BE2C (cell line): ENCODE measurements at regions not wholly inside any gene's neighbourhood (a gene's known extent, or its start where the extent isn't known, plus 50 kb on each side); places are given as distances from the start of the nearest gene placed in this dataset.

ENCODE experiments used
- DNase-seq: peaks from one replicate; pipeline ENCODE4 v3.0.0-alpha.2; 2020
- H3K27me3 ChIP-seq: fragments of 250-450 bp; sonication (Bioruptor Pico); 2 replicates; pipeline ENCODE4 v1.5.1; 2020; ENCODE audit warnings: mild to moderate bottlenecking
- H3K36me3 ChIP-seq: fragments of 250-450 bp; sonication (Bioruptor Pico); 2 replicates; pipeline ENCODE4 v1.5.1; 2020; ENCODE audit warnings: mild to moderate bottlenecking
- H3K4me1 ChIP-seq: fragments of 250-450 bp; sonication (Bioruptor Pico); 2 replicates; pipeline ENCODE4 v1.5.1; 2020
- H3K4me3 ChIP-seq: 2 replicates; pipeline ENCODE4 v1.5.1; 2011; ENCODE audit warnings: low read depth, low read length
- H3K9me3 ChIP-seq: fragments of 250-450 bp; sonication (Bioruptor Pico); 2 replicates; pipeline ENCODE4 v1.5.1; 2020
- TF ChIP-seq, protein P1 (sequence below): IDR thresholded peaks from 2 replicates; pipeline ENCODE4 v1.5.1; 2012; ENCODE audit warnings: mild to moderate bottlenecking, low read depth, low read length

DNA sequence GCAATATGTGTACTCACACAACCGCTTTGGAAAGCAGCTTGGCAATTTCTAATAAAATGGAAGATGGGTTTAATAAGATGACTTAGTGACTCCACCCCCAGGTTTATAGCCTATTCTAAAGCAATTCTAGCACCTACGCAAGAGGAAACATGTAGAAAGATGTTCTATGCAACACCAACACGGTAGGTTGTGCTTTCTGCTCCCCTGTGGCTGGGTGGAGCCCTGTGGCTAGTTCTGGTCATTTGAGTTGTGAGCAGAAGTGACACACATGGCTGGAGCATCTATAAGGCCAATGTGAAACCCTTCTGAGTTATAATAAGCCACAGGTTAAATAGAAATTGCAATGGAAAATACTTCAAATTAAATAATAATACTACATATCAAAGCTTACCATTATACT lies 310.7 kb downstream of the CD83 start:
- H3K4me3 ChIP-seq, result no peak overlapping the region
- H3K36me3 ChIP-seq, result no peaks in the 10 kb centered on the region
- DNase-seq, result no peak
- no peaks in the 10 kb centered on the region for H3K9me3 ChIP-seq
- H3K27me3 ChIP-seq, result no peaks in the 10 kb centered on the region
- H3K4me1 ChIP-seq, result no peaks in the 10 kb centered on the region
- TF ChIP-seq, protein P1, sequence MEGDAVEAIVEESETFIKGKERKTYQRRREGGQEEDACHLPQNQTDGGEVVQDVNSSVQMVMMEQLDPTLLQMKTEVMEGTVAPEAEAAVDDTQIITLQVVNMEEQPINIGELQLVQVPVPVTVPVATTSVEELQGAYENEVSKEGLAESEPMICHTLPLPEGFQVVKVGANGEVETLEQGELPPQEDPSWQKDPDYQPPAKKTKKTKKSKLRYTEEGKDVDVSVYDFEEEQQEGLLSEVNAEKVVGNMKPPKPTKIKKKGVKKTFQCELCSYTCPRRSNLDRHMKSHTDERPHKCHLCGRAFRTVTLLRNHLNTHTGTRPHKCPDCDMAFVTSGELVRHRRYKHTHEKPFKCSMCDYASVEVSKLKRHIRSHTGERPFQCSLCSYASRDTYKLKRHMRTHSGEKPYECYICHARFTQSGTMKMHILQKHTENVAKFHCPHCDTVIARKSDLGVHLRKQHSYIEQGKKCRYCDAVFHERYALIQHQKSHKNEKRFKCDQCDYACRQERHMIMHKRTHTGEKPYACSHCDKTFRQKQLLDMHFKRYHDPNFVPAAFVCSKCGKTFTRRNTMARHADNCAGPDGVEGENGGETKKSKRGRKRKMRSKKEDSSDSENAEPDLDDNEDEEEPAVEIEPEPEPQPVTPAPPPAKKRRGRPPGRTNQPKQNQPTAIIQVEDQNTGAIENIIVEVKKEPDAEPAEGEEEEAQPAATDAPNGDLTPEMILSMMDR, result no peak

DNA sequence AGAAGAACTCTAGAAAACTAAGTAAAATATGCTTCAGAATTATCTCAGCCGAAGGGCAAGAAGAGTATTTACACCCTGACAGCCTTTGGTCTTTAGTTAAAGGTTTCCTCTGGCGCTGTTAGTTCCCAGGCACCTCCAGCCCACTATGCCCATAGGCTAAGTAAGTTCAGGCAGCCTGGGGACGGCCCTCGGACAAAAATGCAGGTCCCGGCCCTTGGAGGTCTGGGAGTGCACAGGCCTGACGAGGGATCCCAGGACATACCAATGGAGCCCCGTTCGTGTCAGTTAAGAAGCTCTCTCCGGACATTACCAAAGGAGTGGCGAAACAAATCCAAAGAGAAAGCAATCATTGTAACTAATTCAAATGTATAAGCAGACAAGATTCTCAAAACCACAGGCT lies 311.8 kb downstream of the CD83 start:
- Histone ChIP-seq H3K4me3 (no peak overlapping the region), H3K27me3 (no peaks in the 10 kb centered on the region), H3K4me1 (no peaks in the 10 kb centered on the region), H3K9me3 (no peaks in the 10 kb centered on the region), H3K36me3 (no peaks in the 10 kb centered on the region)
- TF ChIP-seq, protein P1, result no peak
- no peak for DNase-seq

DNA sequence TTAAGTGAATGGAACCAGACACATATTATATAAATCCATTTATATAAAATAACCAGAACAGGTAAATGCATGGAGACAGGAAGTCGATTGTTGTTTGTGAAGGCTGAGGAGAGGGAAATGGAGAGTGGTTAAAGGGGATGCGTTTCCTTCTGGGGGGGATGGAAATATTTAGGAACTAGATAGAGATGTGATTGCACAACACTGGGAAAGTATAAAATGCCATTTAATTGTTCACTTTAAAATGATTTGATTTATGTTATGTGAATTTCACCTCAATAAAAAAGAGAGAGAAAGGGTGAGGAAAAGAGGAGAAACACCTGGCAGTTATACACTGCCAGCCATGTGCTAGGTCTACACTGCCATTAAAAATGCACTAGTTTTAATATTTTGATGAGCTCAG lies 312.6 kb downstream of the CD83 start:
- TF ChIP-seq, protein P1, result no peak
- H3K27me3 ChIP-seq, result no peaks in the 10 kb centered on the region
- no peaks in the 10 kb centered on the region for H3K4me1 ChIP-seq
- H3K4me3 ChIP-seq, result no peak overlapping the region
- no peak for DNase-seq
- H3K9me3 ChIP-seq, result no peaks in the 10 kb centered on the region
- no peaks in the 10 kb centered on the region for H3K36me3 ChIP-seq

DNA sequence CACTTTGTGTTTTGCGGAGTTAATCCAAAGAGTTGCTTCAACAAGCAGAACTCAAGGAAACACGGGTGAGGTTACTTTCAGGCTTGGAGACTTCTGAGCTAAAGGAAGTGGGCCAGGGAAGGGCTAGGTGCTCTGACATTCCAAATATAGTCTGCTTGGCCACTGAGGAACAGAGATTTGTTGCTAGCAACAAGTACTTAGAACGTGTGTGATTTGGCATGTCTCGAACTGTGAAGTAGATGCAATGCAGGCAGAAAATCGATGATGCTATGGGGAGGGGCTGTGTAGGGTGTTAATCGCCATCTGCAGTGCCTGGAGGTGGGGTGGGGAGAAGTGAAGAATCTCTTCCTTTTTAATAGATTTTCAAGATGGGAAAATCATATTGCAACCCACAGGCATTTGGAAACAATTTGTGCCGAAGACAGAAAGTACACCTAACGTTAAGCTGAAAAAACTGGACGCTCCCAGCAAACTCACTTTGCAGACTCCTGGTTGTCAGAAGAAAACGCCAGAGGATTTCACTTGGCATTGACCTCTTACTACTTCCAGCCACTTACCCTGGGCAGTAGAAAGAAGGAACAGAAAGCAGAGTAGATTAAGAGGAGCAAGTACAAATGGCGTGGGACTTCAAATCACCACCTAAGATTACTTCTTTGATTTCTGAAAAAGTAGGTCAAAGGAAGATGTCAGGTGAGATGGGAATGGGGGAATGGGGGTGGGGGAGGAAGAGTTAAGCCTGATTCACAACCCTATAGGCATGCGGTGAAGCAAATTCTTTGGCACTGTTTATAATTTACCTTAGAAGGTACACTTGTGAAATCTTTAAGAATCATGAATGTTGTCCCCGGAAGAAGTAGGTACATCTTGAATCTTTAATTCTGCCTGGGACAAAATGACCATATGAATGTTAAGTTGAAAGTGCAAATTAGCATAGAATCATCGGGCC lies 314.1 kb downstream of the CD83 start:
- DNase-seq, result no peak
- no peak overlapping the region for H3K4me3 ChIP-seq
- TF ChIP-seq, protein P1, result no peak
- H3K4me1 ChIP-seq, result no peaks in the 10 kb centered on the region
- no peaks in the 10 kb centered on the region for H3K27me3 ChIP-seq
- no peaks in the 10 kb centered on the region for H3K36me3 ChIP-seq
- no peaks in the 10 kb centered on the region for H3K9me3 ChIP-seq

- DNase-seq, result no peak
- TF ChIP-seq, protein P1, result no peak
- no peaks in the 10 kb centered on the region for H3K9me3 ChIP-seq
- no peaks in the 10 kb centered on the region for H3K27me3 ChIP-seq
- no peak overlapping the region for H3K4me3 ChIP-seq
- H3K36me3 ChIP-seq, result no peaks in the 10 kb centered on the region
- H3K4me1 ChIP-seq, result no peaks in the 10 kb centered on the region
Observed at GRCh38 chr6:14434916-14435690, 317.5 kb downstream of the CD83 start.
